Vagina (tissue), 2 donors: ENCODE measurements at regions not wholly inside any gene's neighbourhood (a gene's known extent, or its start where the extent isn't known, plus 50 kb on each side); places are given as distances from the start of the nearest gene placed in this dataset.

ENCODE experiments used
- DNase-seq, 2 donors: peaks; one replicate each; pipeline ENCODE4 v3.0.0-alpha.2; 2017; ENCODE audit errors: extremely low spot score in 2 of 2
- H3K27ac ChIP-seq: fragments of 200-600 bp; sonication (generic); one replicate; pipeline ENCODE4 v1.5.1; 2019
- H3K27me3 ChIP-seq: fragments of 200-600 bp; sonication (generic); one replicate; pipeline ENCODE4 v1.5.1; 2019
- H3K36me3 ChIP-seq, 2 donors: fragments of 200-600 bp; sonication (generic); one replicate each; pipeline ENCODE4 v1.5.1; 2017 to 2019
- H3K4me1 ChIP-seq: fragments of 200-600 bp; sonication (generic); one replicate; pipeline ENCODE4 v1.5.1; 2019
- H3K4me3 ChIP-seq, 2 donors: fragments of 200-600 bp; sonication (generic); 1 replicate in 1 of 2; 2 replicates in 1 of 2; pipeline ENCODE4 v1.5.1; 2016 to 2019
- H3K9me3 ChIP-seq: fragments of 200-600 bp; sonication (generic); one replicate; pipeline ENCODE4 v1.5.1; 2019
- CTCF ChIP-seq, 3 experiments: fragments of 450-650 bp in 2 of 3; fragments of 200-600 bp in 1 of 3; sonication (generic) in 1 of 3; IDR thresholded peaks; one replicate each; pipeline ENCODE4 v1.5.1; 2017 to 2019; ENCODE audit warnings: antibody characterized with exemption in 3 of 3, mild to moderate bottlenecking in 2 of 3, moderate library complexity in 2 of 3
- POLR2A ChIP-seq, 2 donors: fragments of 450-650 bp; IDR thresholded peaks; one replicate each; pipeline ENCODE4 v1.6.1; 2017; ENCODE audit warnings: antibody characterized with exemption in 2 of 2, mild to moderate bottlenecking in 2 of 2, moderate library complexity in 2 of 2
- POLR2AphosphoS5 ChIP-seq, 2 donors: sonication (generic); formaldehyde crosslinking; IDR thresholded peaks; one replicate each; pipeline ENCODE4 v1.9.0; 2017; ENCODE audit warnings: antibody characterized with exemption in 2 of 2, mild to moderate bottlenecking in 2 of 2, low read depth in 1 of 2; ENCODE audit not compliant: insufficient read depth in 1 of 2
- intact Hi-C: fragments of 100-400 bp; cut with DNase I; formaldehyde crosslinking; loops from one replicate; pipeline ENCODE4 v1.15.1; 2023

DNA sequence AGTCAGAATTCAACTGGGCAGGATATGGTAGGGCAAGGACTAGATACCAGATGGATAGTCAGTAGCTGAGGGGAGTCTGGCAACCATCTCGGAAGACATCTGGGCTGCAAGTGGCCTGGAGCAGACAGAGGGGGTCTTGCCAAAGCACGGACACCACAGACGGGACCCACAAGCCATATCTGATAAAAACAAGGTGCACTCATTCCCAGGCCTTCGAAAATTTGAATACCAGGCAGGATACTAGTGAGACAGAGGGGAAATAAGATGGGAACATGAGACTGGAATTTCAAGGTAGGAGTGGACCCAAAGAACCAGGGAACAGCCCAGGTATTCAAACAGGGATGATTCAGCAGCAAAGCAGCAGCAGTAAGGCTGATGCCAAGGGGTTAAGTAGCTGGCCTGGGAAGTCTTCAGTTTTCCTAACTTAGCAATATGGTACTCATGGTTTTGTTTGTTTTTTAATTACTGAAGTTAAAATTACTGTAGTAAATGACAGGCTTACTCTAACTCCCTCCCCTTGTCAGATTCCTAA lies 144.9 kb upstream of the NCKAP5 start:
- no peak for DNase-seq
- H3K4me3 ChIP-seq, result no peak overlapping the region
- peaks cover 5% of the 10 kb centered on the region for H3K4me1 ChIP-seq
- intact Hi-C loops, result no loop called here
- no peaks in the 10 kb centered on the region for H3K36me3 ChIP-seq
- TF ChIP-seq CTCF (IDR thresholded peaks at IDR 0.05) (no peak), POLR2AphosphoS5 (IDR thresholded peaks at IDR 0.05; ENCODE audit: insufficient read depth in 1 of 2, low read depth in 1 of 2) (no peak), POLR2A (IDR thresholded peaks at IDR 0.05) (no peak)
- no peak overlapping the region for H3K27ac ChIP-seq
- no peaks in the 10 kb centered on the region for H3K27me3 ChIP-seq
- H3K9me3 ChIP-seq, result no peaks in the 10 kb centered on the region

DNA sequence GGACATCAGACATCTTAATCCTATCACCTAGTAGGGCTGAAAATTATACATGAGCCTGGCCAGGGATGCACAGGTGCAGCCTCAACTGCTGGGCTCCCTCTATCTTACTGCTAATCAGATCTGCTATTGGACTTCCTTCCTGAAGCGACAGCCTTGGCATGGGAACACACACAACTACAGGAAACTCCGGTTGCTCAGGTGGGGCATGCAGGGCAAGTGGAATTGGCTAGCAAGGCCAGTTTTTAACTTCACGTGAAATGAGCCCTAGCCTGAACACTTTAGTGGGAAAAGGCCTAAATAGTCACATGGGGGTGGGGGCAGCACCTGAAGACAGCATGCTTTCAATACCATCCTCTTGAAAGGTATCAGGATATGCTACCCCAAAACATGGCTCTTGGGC lies 147.9 kb upstream of the NCKAP5 start:
- no peak for DNase-seq
- Histone ChIP-seq H3K4me1 (peaks cover 5% of the 10 kb centered on the region), H3K27ac (no peak overlapping the region), H3K36me3 (no peaks in the 10 kb centered on the region), H3K27me3 (no peaks in the 10 kb centered on the region), H3K4me3 (no peak overlapping the region), H3K9me3 (no peaks in the 10 kb centered on the region)
- intact Hi-C loops, result no loop called here
- TF ChIP-seq POLR2AphosphoS5 (IDR thresholded peaks at IDR 0.05; ENCODE audit: insufficient read depth in 1 of 2, low read depth in 1 of 2) (no peak), CTCF (IDR thresholded peaks at IDR 0.05) (no peak), POLR2A (IDR thresholded peaks at IDR 0.05) (no peak)

- no peaks in the 10 kb centered on the region for H3K9me3 ChIP-seq
- no peak overlapping the region for H3K4me3 ChIP-seq
- TF ChIP-seq CTCF (IDR thresholded peaks at IDR 0.05), result no peak
- no peak for TF ChIP-seq POLR2A (IDR thresholded peaks at IDR 0.05)
- no peak for TF ChIP-seq POLR2AphosphoS5 (IDR thresholded peaks at IDR 0.05; ENCODE audit: insufficient read depth in 1 of 2, low read depth in 1 of 2)
- H3K36me3 ChIP-seq, result no peaks in the 10 kb centered on the region
- peaks cover 5% of the 10 kb centered on the region for H3K4me1 ChIP-seq
- DNase-seq, result no peak
- no peak overlapping the region for H3K27ac ChIP-seq
- no peaks in the 10 kb centered on the region for H3K27me3 ChIP-seq
- intact Hi-C loops, result no loop called here
Measured at GRCh38 chr2:133717497-133717896, 149.2 kb upstream of the NCKAP5 start.

DNA sequence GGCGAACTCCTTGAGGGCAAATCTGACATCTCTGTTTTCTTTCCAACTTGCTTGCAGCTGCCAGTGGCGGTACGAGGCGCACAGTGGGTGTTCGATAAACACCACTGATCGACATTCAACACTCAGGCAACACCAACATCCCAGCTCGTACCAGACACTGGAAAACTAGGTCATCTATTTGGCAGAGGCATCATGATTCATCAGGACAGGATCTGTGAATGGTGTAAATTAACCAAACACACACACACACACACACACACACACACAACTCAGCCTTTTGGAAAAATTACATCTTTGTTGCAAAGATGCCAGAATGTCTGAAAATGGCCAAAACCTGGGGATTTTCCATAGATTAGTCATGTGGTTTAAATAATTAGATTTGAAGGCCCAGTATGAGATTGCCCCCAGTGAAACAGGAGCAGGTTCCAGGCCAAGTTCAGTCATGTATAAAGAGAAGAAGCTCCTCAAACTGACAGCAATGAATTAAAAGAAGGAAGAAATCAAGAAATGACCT lies 150.5 kb upstream of the NCKAP5 start:
- no peaks in the 10 kb centered on the region for H3K9me3 ChIP-seq
- H3K4me1 ChIP-seq, result peaks cover 5% of the 10 kb centered on the region
- DNase-seq, result no peak
- no peaks in the 10 kb centered on the region for H3K27me3 ChIP-seq
- no peak overlapping the region for H3K4me3 ChIP-seq
- H3K27ac ChIP-seq, result no peak overlapping the region
- intact Hi-C loops, result no loop called here
- TF ChIP-seq CTCF (IDR thresholded peaks at IDR 0.05), result no peak
- no peak for TF ChIP-seq POLR2A (IDR thresholded peaks at IDR 0.05)
- no peaks in the 10 kb centered on the region for H3K36me3 ChIP-seq

DNA sequence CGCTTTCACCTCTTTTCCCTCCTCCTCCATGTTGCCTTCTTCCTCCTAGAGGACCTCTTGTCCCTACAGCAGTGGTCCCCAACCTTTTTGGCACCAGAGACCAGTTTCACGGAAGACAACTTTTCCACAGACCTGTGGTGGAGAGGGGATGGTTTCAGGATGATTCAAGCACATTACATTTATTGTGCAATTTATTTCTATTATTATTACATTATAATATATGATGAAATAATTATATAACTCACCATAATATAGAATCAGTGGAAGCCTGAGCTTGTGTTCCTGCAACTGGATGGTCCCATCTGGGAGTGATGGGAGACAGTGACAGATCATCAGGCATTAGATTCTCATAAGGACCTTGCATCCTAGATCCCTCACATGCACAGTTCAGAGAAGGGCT lies 152.2 kb upstream of the NCKAP5 start:
- Histone ChIP-seq H3K27me3 (no peaks in the 10 kb centered on the region), H3K27ac (no peak overlapping the region), H3K9me3 (no peaks in the 10 kb centered on the region), H3K4me3 (no peak overlapping the region), H3K4me1 (peaks cover 5% of the 10 kb centered on the region), H3K36me3 (no peaks in the 10 kb centered on the region)
- intact Hi-C loops, result no loop called here
- DNase-seq, result no peak
- TF ChIP-seq CTCF (IDR thresholded peaks at IDR 0.05) (no peak), POLR2AphosphoS5 (IDR thresholded peaks at IDR 0.05; ENCODE audit: insufficient read depth in 1 of 2, low read depth in 1 of 2) (no peak), POLR2A (IDR thresholded peaks at IDR 0.05) (no peak)
